ENCODE measurements at regions not wholly inside any gene's neighbourhood (a gene's known extent, or its start where the extent isn't known, plus 50 kb on each side); places are given as distances from the start of the nearest gene placed in this dataset.
"Not testable (repeated sequence)": the region's sequence is repeated elsewhere in the genome, so short reads cannot be mapped to it uniquely, and the experiment has no call there.

DNA sequence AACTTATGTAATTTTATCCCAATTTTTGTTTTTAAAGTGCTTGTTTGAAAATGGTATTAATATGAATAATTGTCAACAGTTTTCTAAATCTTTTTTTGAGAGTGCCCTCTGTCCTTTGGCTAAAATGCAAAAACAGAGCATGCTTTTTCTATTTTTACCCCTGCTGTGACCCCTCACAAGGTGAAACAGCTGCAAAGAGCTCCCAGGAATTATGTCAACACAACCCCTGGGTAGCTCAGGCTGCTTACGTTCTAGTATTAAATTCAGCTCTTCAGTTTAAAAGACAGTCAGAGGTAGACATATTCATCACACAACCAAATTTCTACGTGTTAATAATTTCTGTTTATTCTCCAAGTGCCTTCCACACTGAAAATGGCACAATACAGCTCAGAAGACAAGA is 367.5 kb downstream of the PRDM5 start:
- WGBS (ENCODE audit: insufficient coverage, low coverage, low lambda C conversion rate, missing lambda C conversion rate): 24% methylated on average over 2 of the region's 2 CpGs
- no peak for TF ChIP-seq POLR2A (IDR thresholded peaks at IDR 0.05)
- TF ChIP-seq, protein P1, sequence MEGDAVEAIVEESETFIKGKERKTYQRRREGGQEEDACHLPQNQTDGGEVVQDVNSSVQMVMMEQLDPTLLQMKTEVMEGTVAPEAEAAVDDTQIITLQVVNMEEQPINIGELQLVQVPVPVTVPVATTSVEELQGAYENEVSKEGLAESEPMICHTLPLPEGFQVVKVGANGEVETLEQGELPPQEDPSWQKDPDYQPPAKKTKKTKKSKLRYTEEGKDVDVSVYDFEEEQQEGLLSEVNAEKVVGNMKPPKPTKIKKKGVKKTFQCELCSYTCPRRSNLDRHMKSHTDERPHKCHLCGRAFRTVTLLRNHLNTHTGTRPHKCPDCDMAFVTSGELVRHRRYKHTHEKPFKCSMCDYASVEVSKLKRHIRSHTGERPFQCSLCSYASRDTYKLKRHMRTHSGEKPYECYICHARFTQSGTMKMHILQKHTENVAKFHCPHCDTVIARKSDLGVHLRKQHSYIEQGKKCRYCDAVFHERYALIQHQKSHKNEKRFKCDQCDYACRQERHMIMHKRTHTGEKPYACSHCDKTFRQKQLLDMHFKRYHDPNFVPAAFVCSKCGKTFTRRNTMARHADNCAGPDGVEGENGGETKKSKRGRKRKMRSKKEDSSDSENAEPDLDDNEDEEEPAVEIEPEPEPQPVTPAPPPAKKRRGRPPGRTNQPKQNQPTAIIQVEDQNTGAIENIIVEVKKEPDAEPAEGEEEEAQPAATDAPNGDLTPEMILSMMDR (IDR thresholded peaks at IDR 0.05): no peak
- Histone ChIP-seq H3K36me3 (no peaks in the 10 kb centered on the region), H3K9me3 (no peaks in the 10 kb centered on the region), H3K4me1 (no peaks in the 10 kb centered on the region), H3K27me3 (no peaks in the 10 kb centered on the region), H3K4me3 (no peak overlapping the region), H3K27ac (no peak overlapping the region)
- DNase-seq (no peak), ATAC-seq (no peak)
- intact Hi-C loops (cut with DNase I): no loop called here

DNA sequence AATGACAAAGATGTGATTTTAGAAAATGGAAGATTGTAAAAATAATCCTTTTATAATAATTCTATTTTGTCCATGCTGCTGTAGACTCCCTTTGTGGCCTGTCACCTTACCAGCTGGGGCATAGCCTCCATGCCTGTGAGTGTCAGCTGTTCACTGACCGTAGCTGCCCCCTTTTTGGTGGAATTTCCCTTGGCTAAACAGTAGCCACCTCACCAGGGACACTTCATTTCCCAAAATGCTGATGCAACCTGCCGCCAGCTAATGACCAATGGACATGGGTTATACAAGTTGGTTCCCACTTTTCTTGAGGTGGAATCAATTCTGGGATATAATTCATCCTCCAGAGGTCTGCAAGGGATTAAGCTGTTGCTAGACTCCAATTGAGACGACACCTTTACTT is 368.4 kb downstream of the PRDM5 start:
- ATAC-seq: no peak
- intact Hi-C loops (cut with DNase I): no loop called here
- Histone ChIP-seq H3K27me3 (no peaks in the 10 kb centered on the region), H3K36me3 (no peaks in the 10 kb centered on the region), H3K4me3 (no peak overlapping the region), H3K9me3 (no peaks in the 10 kb centered on the region), H3K4me1 (no peaks in the 10 kb centered on the region), H3K27ac (no peak overlapping the region)
- no peak for DNase-seq
- TF ChIP-seq, protein P1 (IDR thresholded peaks at IDR 0.05): no peak
- TF ChIP-seq POLR2A (IDR thresholded peaks at IDR 0.05): no peak
- 55% methylated on average over 3 of the region's 3 CpGs for WGBS (ENCODE audit: insufficient coverage, low coverage, low lambda C conversion rate, missing lambda C conversion rate)

DNA sequence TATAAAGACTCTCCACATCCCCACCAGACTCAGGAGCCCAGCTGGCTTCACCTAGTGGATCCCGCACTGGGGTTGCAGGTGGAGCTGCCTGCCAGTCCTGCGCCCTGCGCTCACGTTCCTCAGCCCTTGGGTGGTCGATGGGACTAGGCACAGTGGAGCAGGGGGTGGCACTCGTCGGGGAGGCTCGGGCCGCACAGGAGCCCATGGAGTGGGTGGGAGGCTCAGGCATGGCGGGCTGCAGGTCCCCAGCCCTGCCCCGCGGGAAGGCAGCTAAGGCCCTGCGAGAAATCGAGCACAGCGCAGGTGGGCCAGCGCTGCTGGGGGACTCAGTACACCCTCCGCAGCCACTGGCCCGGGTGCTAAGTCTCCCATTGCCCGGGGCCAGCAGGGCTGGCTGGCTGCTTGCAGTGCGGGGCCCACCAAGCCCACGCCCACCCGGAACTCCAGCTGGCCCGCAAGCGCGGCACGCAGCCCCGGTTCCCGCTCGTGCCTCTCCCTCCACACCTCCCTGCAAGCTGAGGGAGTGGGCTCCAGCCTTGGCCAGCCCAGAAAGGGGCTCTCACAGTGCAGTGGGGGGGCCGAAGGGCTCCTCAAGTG is 371.8 kb downstream of the PRDM5 start:
- DNase-seq; intact Hi-C loops (cut with DNase I); H3K36me3 ChIP-seq; H3K9me3 ChIP-seq; H3K4me3 ChIP-seq; H3K27ac ChIP-seq; H3K4me1 ChIP-seq; H3K27me3 ChIP-seq; ATAC-seq: not testable (repeated sequence)
- no CpG with 5 or more reads among the region's 30 CpGs for WGBS (ENCODE audit: insufficient coverage, low coverage, low lambda C conversion rate, missing lambda C conversion rate)

DNA sequence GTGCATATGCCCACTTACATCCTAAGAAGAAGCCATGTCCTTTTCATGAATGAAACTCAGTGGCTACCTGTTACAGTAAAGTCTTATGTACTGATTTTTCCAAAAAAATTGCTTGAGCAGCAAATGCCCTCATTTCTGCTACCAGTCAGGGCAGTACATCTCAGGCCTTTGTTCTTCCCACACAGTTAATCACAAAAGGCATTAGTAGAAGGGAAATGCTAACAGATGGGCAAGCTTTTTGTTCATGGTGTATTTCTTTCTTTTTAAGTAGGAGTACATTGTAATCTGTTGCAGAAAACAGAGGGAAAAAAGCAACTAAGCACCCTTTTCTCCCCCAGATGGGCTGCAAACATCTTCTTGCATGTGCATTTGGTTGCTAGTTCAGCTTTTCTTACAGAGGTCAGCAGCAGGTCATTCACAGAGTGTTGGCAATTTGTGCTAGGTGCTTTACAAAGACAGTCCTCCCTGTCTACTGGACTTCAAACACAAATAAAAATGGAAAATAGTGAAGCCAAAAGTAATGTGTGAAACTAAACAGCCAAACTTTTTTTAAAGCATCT is 373.4 kb downstream of the PRDM5 start:
- intact Hi-C loops (cut with DNase I): no loop called here
- no peak for TF ChIP-seq POLR2A (IDR thresholded peaks at IDR 0.05)
- TF ChIP-seq, protein P1 (IDR thresholded peaks at IDR 0.05): no peak
- Histone ChIP-seq H3K9me3 (no peaks in the 10 kb centered on the region), H3K27me3 (no peaks in the 10 kb centered on the region), H3K36me3 (no peaks in the 10 kb centered on the region), H3K4me1 (no peaks in the 10 kb centered on the region), H3K4me3 (no peak overlapping the region), H3K27ac (no peak overlapping the region)
- DNase-seq: no peak
- ATAC-seq: no peak

DNA sequence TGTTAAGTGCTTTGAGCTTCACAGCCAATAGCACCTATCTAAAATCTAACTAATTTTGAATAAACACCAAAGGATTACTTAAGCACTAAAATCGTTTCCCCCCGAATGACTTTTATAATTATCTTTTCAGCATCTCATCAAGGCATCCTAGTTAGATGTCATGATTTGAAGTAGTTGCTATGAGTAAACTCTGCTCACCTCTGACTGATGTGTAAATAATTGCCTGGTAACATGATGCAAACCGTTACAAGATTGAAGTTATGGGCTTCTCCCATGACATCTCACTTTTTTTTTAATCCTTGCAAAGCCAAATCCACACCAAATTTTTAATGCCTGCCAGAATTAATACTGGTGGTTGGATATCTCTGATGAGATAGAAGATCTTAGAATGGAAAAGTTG is 377.1 kb downstream of the PRDM5 start:
- Histone ChIP-seq H3K4me3 (no peak overlapping the region), H3K36me3 (no peaks in the 10 kb centered on the region), H3K9me3 (no peaks in the 10 kb centered on the region), H3K27me3 (no peaks in the 10 kb centered on the region), H3K27ac (no peak overlapping the region), H3K4me1 (no peaks in the 10 kb centered on the region)
- intact Hi-C loops (cut with DNase I): no loop called here
- 64% methylated on average over 3 of the region's 3 CpGs for WGBS (ENCODE audit: insufficient coverage, low coverage, low lambda C conversion rate, missing lambda C conversion rate)
- ATAC-seq: no peak
- DNase-seq: no peak
- no peak for TF ChIP-seq POLR2A (IDR thresholded peaks at IDR 0.05)
- TF ChIP-seq, protein P1 (IDR thresholded peaks at IDR 0.05): no peak

All from right lobe of liver (tissue), 6 donors.